ENCODE measurements at regions not wholly inside any gene's neighbourhood (a gene's known extent, or its start where the extent isn't known, plus 50 kb on each side); places are given as distances from the start of the nearest gene placed in this dataset.

DNA sequence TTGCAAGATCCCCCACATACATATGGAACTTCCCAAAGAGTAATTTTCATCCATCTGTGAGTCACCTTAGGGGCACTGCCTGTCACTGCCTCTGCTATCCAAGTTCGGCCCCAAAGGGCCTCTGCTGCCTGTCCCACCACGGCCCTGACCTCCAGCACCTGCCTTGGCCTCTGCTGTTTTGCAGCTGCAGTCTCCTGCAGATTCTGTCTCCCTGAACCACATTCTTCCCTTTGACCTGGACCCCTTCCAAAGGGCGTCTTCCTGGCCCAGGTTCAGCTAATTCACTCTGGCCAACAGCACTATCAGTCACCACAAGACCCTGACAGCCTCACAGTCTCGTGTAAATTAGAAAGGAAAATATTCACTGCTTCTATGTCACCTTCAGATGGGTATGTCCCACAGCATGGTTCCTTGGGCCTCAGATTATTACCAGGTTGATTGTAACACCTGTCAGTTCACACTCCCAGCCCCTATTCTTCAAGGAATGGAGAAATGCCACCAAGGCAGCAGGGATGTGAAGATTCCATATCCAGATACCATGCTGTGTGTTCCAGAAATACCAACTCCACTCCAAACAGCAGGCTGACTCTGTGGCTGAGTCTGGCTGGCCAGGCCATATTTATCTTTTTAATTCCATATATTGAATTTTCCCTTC is 479.3 kb downstream of the ARHGEF28 start:
- no peak for DNase-seq (ENCODE audit: insufficient read length)
- FAIRE-seq, result no peak
- TF ChIP-seq TAF1 (IDR thresholded peaks at IDR 0.05; ENCODE audit: borderline replicate concordance, low read depth, low read length) (no peak), POLR2AphosphoS5 (IDR thresholded peaks at IDR 0.05; ENCODE audit: low read depth, low read length) (no peak), POLR2A (IDR thresholded peaks at IDR 0.05; ENCODE audit: low read depth, low read length) (no peak)

DNA sequence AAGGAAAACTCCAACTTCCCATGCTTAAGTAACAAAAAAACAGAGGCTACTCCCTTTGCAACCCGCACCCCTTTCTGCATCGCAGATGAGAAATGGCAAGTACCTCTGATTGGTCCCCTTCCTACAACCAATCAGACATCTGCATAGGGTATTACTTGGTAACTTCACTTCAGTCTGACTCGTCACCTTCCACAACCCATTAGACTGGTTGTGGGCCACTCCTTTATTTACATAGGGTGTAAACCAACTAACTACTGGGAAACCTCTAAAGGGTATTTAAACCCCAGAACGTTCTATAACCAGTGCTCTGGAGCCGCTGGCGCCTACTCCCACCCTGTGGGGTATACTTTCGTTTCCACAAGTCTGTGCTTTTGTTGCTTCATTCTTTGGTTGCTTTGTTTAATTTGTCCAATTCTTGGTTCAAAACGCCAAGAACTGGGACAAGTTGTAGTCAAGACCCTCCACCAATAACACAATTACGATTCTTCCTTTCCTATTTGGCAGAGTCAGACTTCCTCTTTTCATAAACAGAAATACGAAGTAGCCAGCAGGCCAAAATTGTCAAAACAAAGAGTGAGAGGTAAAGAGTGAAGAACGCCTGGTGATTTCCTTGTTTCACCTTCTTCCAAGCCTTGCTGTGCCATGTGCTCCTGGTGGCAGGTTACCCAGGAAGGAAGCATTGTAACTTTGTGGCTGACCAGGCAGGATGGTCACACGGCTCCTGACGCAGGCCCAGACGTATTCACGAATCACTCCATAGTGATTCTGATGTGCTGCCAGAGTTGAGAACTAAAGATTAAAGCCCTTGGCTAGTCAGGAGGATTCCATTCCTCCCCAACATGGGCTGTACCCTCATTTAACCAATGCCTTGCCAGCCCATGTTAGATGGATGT is 477.4 kb downstream of the ARHGEF28 start:
- TF ChIP-seq POLR2AphosphoS5 (IDR thresholded peaks at IDR 0.05; ENCODE audit: low read depth, low read length) (no peak), TAF1 (IDR thresholded peaks at IDR 0.05; ENCODE audit: borderline replicate concordance, low read depth, low read length) (no peak), POLR2A (IDR thresholded peaks at IDR 0.05; ENCODE audit: low read depth, low read length) (no peak)
- FAIRE-seq (no peak), DNase-seq (ENCODE audit: insufficient read length) (no peak)

DNA sequence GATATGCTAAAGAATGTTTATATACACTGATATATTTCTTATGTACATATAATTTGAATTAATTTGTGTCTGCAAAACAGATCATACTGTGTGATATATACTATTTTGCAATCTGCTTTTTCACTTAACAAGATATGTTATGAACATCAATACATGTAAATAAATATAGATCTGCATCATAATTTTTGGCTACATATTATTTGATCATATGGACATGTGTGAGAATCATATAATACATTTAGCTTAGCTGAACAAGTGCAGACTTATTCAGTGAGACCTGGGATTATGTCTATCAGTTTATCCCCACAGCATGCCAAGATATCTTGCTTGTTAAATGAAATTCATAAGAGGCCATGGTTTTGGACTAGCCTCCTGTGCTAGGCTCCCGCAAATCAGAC is 474.3 kb downstream of the ARHGEF28 start:
- no peak for DNase-seq (ENCODE audit: insufficient read length)
- FAIRE-seq, result no peak
- TF ChIP-seq POLR2A (IDR thresholded peaks at IDR 0.05; ENCODE audit: low read depth, low read length), result no peak
- no peak for TF ChIP-seq TAF1 (IDR thresholded peaks at IDR 0.05; ENCODE audit: borderline replicate concordance, low read depth, low read length)
- TF ChIP-seq POLR2AphosphoS5 (IDR thresholded peaks at IDR 0.05; ENCODE audit: low read depth, low read length), result no peak

DNA sequence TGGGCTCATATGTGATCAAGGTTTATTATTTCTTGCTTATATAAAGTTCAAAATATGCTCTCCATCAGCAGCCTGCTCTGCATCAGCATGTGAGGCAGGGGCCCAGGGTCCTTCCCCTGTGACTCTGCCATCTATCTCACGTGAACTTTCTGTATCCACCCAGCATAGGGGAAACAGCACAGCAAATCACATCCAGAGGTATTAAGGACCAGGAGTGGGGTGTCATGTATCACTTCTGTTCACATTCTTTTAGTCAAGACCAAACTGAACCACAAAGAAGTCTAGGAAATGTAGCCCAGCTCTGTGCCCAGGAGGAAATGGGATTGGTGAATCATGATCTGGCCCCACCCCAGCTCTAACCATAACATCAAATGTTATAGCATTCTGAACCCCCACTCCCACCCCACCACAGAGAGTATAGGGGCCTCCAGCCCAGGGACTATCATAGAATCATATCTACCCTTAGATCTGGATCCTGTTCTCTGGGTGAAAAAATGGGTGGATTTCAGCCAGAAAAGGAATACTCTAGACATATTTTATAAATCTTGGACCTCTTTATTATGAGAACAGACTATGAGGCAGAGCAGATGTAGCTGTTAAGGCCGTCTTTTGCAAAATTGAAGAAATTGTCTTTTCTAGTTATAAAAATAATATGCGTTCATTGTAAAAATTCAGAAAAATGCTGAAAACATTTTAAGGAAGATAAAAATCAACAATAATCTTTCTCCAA is 473.7 kb downstream of the ARHGEF28 start:
- FAIRE-seq (no peak), DNase-seq (ENCODE audit: insufficient read length) (no peak)
- TF ChIP-seq POLR2AphosphoS5 (IDR thresholded peaks at IDR 0.05; ENCODE audit: low read depth, low read length) (no peak), POLR2A (IDR thresholded peaks at IDR 0.05; ENCODE audit: low read depth, low read length) (no peak), TAF1 (IDR thresholded peaks at IDR 0.05; ENCODE audit: borderline replicate concordance, low read depth, low read length) (no peak)

DNA sequence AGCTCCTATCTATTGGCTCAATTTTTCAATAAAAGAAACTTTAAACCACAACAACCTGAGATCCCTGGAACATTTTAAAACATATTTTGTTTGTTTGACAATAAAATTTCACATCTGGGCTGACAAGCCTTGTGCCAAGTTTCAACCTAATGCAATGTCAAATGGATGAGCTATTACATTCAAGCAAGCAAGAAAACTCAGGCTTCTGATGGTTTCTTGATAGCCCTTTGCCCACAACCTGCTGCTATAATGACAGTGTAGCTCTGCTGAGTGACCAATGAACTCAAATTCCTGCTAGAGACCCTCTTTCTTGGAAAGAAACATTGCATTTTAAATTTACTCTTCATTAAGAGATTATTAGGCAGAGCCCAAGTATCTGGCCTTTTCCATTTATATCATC is 472.9 kb downstream of the ARHGEF28 start:
- no peak for DNase-seq (ENCODE audit: insufficient read length)
- no peak for FAIRE-seq
- TF ChIP-seq POLR2A (IDR thresholded peaks at IDR 0.05; ENCODE audit: low read depth, low read length) (no peak), POLR2AphosphoS5 (IDR thresholded peaks at IDR 0.05; ENCODE audit: low read depth, low read length) (no peak), TAF1 (IDR thresholded peaks at IDR 0.05; ENCODE audit: borderline replicate concordance, low read depth, low read length) (no peak)

DNA sequence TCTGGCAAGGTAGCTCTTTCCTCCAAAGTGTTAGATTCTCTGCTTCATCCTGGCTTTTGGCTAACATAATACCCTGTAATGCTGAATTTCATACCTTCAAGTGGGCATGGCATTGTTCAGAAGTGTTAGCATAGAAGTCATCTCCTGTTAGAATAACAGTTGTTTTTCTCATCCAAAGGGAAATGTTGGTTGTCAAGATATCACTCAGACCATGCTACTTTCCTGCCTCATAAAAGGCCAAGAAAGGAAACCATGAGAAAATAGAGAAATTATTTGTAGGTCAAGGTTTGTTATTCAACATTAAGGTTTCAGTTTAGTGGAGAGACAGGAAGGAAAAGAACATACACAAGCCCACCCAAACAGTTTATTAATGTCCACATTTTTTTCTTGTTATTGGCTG is 472.5 kb downstream of the ARHGEF28 start:
- DNase-seq (ENCODE audit: insufficient read length), result no peak
- TF ChIP-seq POLR2AphosphoS5 (IDR thresholded peaks at IDR 0.05; ENCODE audit: low read depth, low read length), result no peak
- TF ChIP-seq TAF1 (IDR thresholded peaks at IDR 0.05; ENCODE audit: borderline replicate concordance, low read depth, low read length), result no peak
- no peak for TF ChIP-seq POLR2A (IDR thresholded peaks at IDR 0.05; ENCODE audit: low read depth, low read length)
- FAIRE-seq, result no peak

DNA sequence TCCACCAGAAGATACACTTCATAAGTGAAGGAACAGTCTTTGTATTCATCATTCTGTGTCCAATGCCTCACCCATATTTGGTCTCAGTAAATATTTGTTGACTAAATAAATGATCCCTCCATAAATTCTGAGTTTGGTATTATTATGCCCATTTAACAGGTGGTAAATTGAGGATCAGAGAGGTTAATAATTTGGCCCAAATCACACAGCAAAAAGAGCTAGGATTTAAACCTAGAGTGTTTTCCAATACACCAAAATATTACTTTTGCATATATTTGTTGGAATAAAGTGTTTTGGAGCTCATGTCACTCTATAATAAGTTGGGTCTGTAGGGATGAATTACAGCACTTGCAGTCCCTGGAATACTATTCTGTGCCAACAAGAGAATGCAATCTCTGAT is 470.3 kb downstream of the ARHGEF28 start:
- TF ChIP-seq POLR2A (IDR thresholded peaks at IDR 0.05; ENCODE audit: low read depth, low read length) (no peak), POLR2AphosphoS5 (IDR thresholded peaks at IDR 0.05; ENCODE audit: low read depth, low read length) (no peak), TAF1 (IDR thresholded peaks at IDR 0.05; ENCODE audit: borderline replicate concordance, low read depth, low read length) (no peak)
- no peak for FAIRE-seq

DNA sequence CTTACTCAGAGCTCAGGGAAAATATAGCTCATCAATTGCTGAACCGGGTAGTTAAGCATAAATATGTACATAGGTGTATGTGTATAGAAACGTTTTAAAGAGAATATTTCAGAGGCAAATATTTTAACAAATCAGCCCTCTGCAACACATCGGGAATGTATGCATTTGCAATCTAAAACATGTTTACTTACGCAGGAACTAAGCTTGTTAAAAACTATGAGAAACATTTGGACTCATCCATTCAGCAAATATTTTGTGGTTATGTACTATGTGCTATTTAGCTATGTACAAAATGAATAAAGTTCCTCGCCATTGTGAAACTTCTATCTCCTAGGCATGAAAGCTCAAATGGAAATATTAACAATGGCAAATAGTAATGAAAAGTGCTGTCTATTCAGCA is 469.9 kb downstream of the ARHGEF28 start:
- TF ChIP-seq TAF1 (IDR thresholded peaks at IDR 0.05; ENCODE audit: borderline replicate concordance, low read depth, low read length), result no peak
- no peak for FAIRE-seq

More for the DNA sequence above, 470.3 kb downstream of the ARHGEF28 start:
- DNase-seq (ENCODE audit: insufficient read length), result no peak

DNA sequence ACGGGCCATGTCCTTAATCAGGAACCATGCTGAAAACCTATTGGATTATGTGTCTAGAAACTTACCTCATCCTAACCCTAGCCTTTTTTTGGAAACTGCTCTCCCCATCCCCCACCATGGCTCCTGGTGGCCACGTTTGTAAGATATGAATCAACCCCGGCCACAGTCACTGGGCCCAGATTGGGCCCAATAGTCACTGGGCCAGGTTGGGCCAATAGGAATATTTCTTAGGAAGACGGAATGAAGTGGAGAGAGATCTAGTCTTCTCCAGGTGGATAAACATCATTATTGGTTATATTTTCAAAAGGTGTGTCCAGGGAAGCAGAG is 468.7 kb downstream of the ARHGEF28 start:
- DNase-seq (ENCODE audit: insufficient read length) (no peak), FAIRE-seq (no peak)
- TF ChIP-seq POLR2AphosphoS5 (IDR thresholded peaks at IDR 0.05; ENCODE audit: low read depth, low read length) (no peak), POLR2A (IDR thresholded peaks at IDR 0.05; ENCODE audit: low read depth, low read length) (no peak), TAF1 (IDR thresholded peaks at IDR 0.05; ENCODE audit: borderline replicate concordance, low read depth, low read length) (no peak)

More for the DNA sequence above, 469.9 kb downstream of the ARHGEF28 start:
- DNase-seq (ENCODE audit: insufficient read length), result no peak

DNA sequence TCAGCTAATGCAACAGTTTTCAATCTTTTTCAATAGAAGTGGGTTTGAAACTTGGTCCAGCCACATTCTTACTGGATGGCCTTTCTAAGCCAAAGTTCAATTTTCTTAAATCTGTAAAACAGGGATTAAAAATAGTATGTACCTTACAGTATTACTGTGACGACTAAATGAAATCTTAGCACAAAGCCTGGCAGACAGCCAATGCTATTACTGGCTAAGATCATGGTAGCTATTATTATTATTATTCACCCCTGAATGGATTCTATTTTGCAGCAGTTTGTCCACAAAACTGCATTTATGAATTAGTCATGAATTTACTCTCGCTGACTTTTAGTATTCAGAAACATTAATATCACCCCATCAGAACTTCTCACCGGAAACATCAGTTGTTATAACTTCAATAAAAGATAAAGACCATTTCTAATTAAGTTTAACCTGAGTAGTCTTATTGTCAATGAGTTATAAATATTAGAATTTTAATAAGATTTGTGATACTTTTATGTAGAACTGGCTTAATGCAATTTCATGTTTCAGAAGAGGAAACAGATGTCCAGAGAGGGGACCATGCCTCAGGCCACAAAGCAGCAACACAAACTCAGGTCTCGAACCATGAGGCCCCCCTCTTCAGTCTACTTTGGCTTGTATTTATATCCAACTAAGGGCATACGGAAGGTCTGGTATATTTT is 468.2 kb downstream of the ARHGEF28 start:
- no peak for TF ChIP-seq TAF1 (IDR thresholded peaks at IDR 0.05; ENCODE audit: borderline replicate concordance, low read depth, low read length)
- TF ChIP-seq POLR2A (IDR thresholded peaks at IDR 0.05; ENCODE audit: low read depth, low read length), result no peak
- no peak for TF ChIP-seq POLR2AphosphoS5 (IDR thresholded peaks at IDR 0.05; ENCODE audit: low read depth, low read length)
- DNase-seq (ENCODE audit: insufficient read length) (no peak), FAIRE-seq (no peak)

DNA sequence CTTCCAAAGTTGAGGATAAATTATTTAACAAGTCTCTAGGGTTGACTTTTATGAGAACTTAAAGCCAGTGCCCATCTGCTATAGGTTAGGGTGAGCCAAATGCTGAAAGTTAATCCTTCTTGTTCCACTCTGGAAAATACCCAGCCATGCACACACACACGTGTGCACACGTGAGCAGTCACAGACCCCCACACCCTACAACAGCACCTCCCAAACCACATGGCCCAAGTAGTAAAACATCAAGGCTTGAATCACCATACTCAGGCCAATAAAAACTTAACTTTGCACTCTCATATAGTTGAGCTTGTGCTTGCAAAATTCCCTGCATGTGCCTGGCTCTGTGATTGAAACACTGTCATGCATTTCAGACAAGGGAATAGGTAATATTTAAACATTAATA is 467.6 kb downstream of the ARHGEF28 start:
- DNase-seq (ENCODE audit: insufficient read length) (no peak), FAIRE-seq (no peak)
- TF ChIP-seq TAF1 (IDR thresholded peaks at IDR 0.05; ENCODE audit: borderline replicate concordance, low read depth, low read length), result no peak
- no peak for TF ChIP-seq POLR2A (IDR thresholded peaks at IDR 0.05; ENCODE audit: low read depth, low read length)
- no peak for TF ChIP-seq POLR2AphosphoS5 (IDR thresholded peaks at IDR 0.05; ENCODE audit: low read depth, low read length)
